Breast epithelium (tissue), 4 donors: ENCODE measurements at regions not wholly inside any gene's neighbourhood (a gene's known extent, or its start where the extent isn't known, plus 50 kb on each side); places are given as distances from the start of the nearest gene placed in this dataset.

ENCODE experiments used
- DNase-seq, 2 donors: peaks; one replicate each; pipeline ENCODE4 v3.0.0-alpha.2; 2019; ENCODE audit warnings: low spot score in 2 of 2
- H3K27ac ChIP-seq, 2 donors: fragments of 200-600 bp; sonication (generic) in 1 of 2; one replicate each; pipeline ENCODE4 v1.5.1; 2016 to 2019; ENCODE audit warnings: mild to moderate bottlenecking in 1 of 2
- H3K27me3 ChIP-seq, 2 donors: fragments of 200-600 bp; sonication (generic) in 1 of 2; one replicate each; pipeline versions ENCODE4 v1.5.1 to v1.6.0; 2017 to 2019; ENCODE audit warnings: control low read depth in 1 of 2, mild to moderate bottlenecking in 1 of 2
- H3K36me3 ChIP-seq: fragments of 200-600 bp; one replicate; pipeline ENCODE4 v1.5.1; 2019
- H3K4me1 ChIP-seq, 2 donors: fragments of 200-600 bp; sonication (generic); one replicate each; pipeline ENCODE4 v1.5.1; 2016 to 2019; ENCODE audit warnings: control low read depth in 1 of 2
- H3K4me3 ChIP-seq, 3 donors: fragments of 200-600 bp; sonication (generic); 1 replicate in 2 of 3; 2 replicates in 1 of 3; pipeline ENCODE4 v1.5.1; 2016 to 2019; ENCODE audit warnings: mild to moderate bottlenecking in 3 of 3, moderate library complexity in 2 of 3
- H3K9me3 ChIP-seq, 2 donors: fragments of 200-600 bp; sonication (generic) in 1 of 2; one replicate each; pipeline ENCODE4 v1.5.1; 2016 to 2019; ENCODE audit warnings: control low read depth in 1 of 2
- POLR2A ChIP-seq: fragments of 450-650 bp; IDR thresholded peaks from one replicate; pipeline ENCODE4 v1.6.1; 2016; ENCODE audit warnings: antibody characterized with exemption, mild to moderate bottlenecking, moderate library complexity
- POLR2AphosphoS5 ChIP-seq, 3 donors: sonication (generic); formaldehyde crosslinking; IDR thresholded peaks; one replicate each; pipeline ENCODE4 v1.6.1; 2017; ENCODE audit warnings: antibody characterized with exemption in 3 of 3
- intact Hi-C: fragments of 100-400 bp; cut with DNase I; formaldehyde crosslinking; loops from one replicate; pipeline ENCODE4 v1.15.1; 2023; ENCODE audit warnings: low total_unique reads
- TF ChIP-seq, protein P1 (sequence below), 3 donors: fragments of 450-650 bp; IDR thresholded peaks; one replicate each; pipeline ENCODE4 v1.5.1; 2016 to 2017; ENCODE audit warnings: antibody characterized with exemption in 3 of 3, mild to moderate bottlenecking in 3 of 3, moderate library complexity in 3 of 3

- TF ChIP-seq POLR2A (no peak), POLR2AphosphoS5 (IDR thresholded peaks at IDR 0.05) (no peak)
- TF ChIP-seq, protein P1, sequence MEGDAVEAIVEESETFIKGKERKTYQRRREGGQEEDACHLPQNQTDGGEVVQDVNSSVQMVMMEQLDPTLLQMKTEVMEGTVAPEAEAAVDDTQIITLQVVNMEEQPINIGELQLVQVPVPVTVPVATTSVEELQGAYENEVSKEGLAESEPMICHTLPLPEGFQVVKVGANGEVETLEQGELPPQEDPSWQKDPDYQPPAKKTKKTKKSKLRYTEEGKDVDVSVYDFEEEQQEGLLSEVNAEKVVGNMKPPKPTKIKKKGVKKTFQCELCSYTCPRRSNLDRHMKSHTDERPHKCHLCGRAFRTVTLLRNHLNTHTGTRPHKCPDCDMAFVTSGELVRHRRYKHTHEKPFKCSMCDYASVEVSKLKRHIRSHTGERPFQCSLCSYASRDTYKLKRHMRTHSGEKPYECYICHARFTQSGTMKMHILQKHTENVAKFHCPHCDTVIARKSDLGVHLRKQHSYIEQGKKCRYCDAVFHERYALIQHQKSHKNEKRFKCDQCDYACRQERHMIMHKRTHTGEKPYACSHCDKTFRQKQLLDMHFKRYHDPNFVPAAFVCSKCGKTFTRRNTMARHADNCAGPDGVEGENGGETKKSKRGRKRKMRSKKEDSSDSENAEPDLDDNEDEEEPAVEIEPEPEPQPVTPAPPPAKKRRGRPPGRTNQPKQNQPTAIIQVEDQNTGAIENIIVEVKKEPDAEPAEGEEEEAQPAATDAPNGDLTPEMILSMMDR (IDR thresholded peaks at IDR 0.05) = no peak
- Histone ChIP-seq H3K4me3 (no peak overlapping the region), H3K27me3 (no peaks in the 10 kb centered on the region), H3K36me3 (no peaks in the 10 kb centered on the region), H3K4me1 (no peaks in the 10 kb centered on the region), H3K9me3 (peaks cover 0 to 11% of the 10 kb centered on the region in 2 donors), H3K27ac (no peak overlapping the region)
- intact Hi-C loops = no loop called here
- no peak for DNase-seq
These were observed 141.7 kb downstream of the RBM43 start for GRCh38 chr2:151120011-151120410.

- Histone ChIP-seq H3K36me3 (no peaks in the 10 kb centered on the region), H3K4me3 (no peak overlapping the region), H3K4me1 (no peaks in the 10 kb centered on the region), H3K9me3 (peaks cover 0 to 5% of the 10 kb centered on the region in 2 donors), H3K27me3 (no peaks in the 10 kb centered on the region), H3K27ac (no peak overlapping the region)
- no peak for DNase-seq
- intact Hi-C loops = no loop called here
- TF ChIP-seq POLR2A = no peak
- no peak for TF ChIP-seq POLR2AphosphoS5 (IDR thresholded peaks at IDR 0.05)
- TF ChIP-seq, protein P1 (IDR thresholded peaks at IDR 0.05) = no peak
These were observed 142.3 kb downstream of the RBM43 start for GRCh38 chr2:151119374-151119773.

GRCh38 chr2:151118269-151118668 is 143.4 kb downstream of the RBM43 start:
- DNase-seq = no peak
- Histone ChIP-seq H3K27me3 (no peaks in the 10 kb centered on the region), H3K36me3 (no peaks in the 10 kb centered on the region), H3K4me1 (no peaks in the 10 kb centered on the region), H3K4me3 (no peak overlapping the region), H3K9me3 (peaks cover 0 to 5% of the 10 kb centered on the region in 2 donors), H3K27ac (no peak overlapping the region)
- intact Hi-C loops = no loop called here
- TF ChIP-seq POLR2A (no peak), POLR2AphosphoS5 (IDR thresholded peaks at IDR 0.05) (no peak)

- no peaks in the 10 kb centered on the region for H3K36me3 ChIP-seq
- TF ChIP-seq, protein P1 (IDR thresholded peaks at IDR 0.05) = no peak
- TF ChIP-seq POLR2A (no peak), POLR2AphosphoS5 (IDR thresholded peaks at IDR 0.05) (no peak)
- intact Hi-C loops = no loop called here
- no peaks in the 10 kb centered on the region for H3K4me1 ChIP-seq
- no peak for DNase-seq
- no peaks in the 10 kb centered on the region for H3K27me3 ChIP-seq
- peaks cover 0 to 5% of the 10 kb centered on the region in 2 donors for H3K9me3 ChIP-seq
- no peak overlapping the region for H3K4me3 ChIP-seq
- H3K27ac ChIP-seq = no peak overlapping the region
These were observed 146.8 kb downstream of the RBM43 start for GRCh38 chr2:151114874-151115273.

GRCh38 chr2:151113318-151113717 is 148.3 kb downstream of the RBM43 start:
- no peaks in the 10 kb centered on the region for H3K27me3 ChIP-seq
- no peak overlapping the region for H3K27ac ChIP-seq
- no peak overlapping the region for H3K4me3 ChIP-seq
- H3K4me1 ChIP-seq = no peaks in the 10 kb centered on the region
- no peaks in the 10 kb centered on the region for H3K36me3 ChIP-seq
- intact Hi-C loops = no loop called here
- peaks cover 0 to 2% of the 10 kb centered on the region in 2 donors for H3K9me3 ChIP-seq
- TF ChIP-seq POLR2A = no peak
- TF ChIP-seq POLR2AphosphoS5 (IDR thresholded peaks at IDR 0.05) = no peak
- peak in 1 of 2 donors; percentile 29 for DNase-seq

DNA sequence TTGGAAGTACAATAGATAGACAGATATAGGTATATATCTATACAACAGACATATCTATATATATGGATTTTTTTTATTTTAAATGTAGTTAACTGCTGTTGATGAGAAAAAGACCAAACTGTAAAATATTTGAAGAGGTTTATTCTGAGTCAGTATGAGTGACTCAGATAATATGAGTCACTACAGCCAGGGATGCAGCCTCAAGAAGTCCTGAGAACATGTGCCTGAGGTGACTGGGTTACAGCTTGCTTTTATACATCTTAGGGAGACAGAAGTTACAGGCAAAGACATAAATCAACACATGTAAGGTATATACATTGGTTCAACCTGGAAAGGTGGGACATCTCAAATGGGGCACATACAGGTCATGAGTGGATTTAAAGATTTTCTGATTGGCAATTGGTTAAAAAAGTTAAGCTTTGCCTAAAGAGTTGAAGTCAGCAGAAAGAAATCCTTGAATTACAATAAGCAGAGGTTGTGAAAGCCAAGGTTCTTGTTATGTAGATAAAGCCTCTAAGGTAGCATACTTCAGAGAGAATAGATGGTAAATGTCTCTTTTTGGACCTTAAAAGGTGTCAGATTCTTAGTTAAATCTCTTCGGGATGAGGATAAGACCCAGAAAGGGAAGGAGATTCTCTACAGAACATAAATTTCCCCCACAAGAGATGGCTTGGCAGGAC is 149.9 kb downstream of the RBM43 start:
- DNase-seq = no peak
- H3K36me3 ChIP-seq = no peaks in the 10 kb centered on the region
- no peak overlapping the region for H3K4me3 ChIP-seq
- no peak overlapping the region for H3K27ac ChIP-seq
- H3K4me1 ChIP-seq = no peaks in the 10 kb centered on the region
- H3K27me3 ChIP-seq = no peaks in the 10 kb centered on the region
- no peaks in the 10 kb centered on the region for H3K9me3 ChIP-seq
- TF ChIP-seq, protein P1 (IDR thresholded peaks at IDR 0.05) = no peak
- no peak for TF ChIP-seq POLR2A
- TF ChIP-seq POLR2AphosphoS5 (IDR thresholded peaks at IDR 0.05) = no peak
- intact Hi-C loops = no loop called here
